ENCODE measurements at regions not wholly inside any gene's neighbourhood (a gene's known extent, or its start where the extent isn't known, plus 50 kb on each side); places are given as distances from the start of the nearest gene placed in this dataset.

GRCh38 chr6:23003671-23004467, 434.5 kb downstream of the HDGFL1 start:
- TF ChIP-seq POLR2A (IDR thresholded peaks at IDR 0.05) (no peak), CTCF (IDR thresholded peaks at IDR 0.05) (peak in 1 of 6 experiments; percentile 20)

All from thyroid gland (tissue), 4 donors.